ENCODE measurements at regions not wholly inside any gene's neighbourhood (a gene's known extent, or its start where the extent isn't known, plus 50 kb on each side); places are given as distances from the start of the nearest gene placed in this dataset.
A peak's percentile ranks its signal among the peaks of the same experiment; 100 is the strongest.

GRCh38 chr14:87705439-87705896, 287.5 kb downstream of the GALC start:
- Mint-ChIP-seq H3K9me3 (peaks cover 5% of the 10 kb centered on the region), H3K4me1 (no peaks in the 10 kb centered on the region), H3K4me3 (no peak overlapping the region), H3K27ac (no peak overlapping the region), H3K36me3 (no peaks in the 10 kb centered on the region)
- ATAC-seq (no peak), DNase-seq (ENCODE audit: low spot score in 2 of 2) (no peak)

GRCh38 chr14:87698481-87698880, 294.5 kb downstream of the GALC start:
- H3K36me3 Mint-ChIP-seq: no peaks in the 10 kb centered on the region

GRCh38 chr14:87696485-87696884, 296.5 kb downstream of the GALC start:
- no peak overlapping the region for H3K4me3 Mint-ChIP-seq
- H3K4me1 Mint-ChIP-seq: no peaks in the 10 kb centered on the region
- no peak for DNase-seq (ENCODE audit: low spot score in 2 of 2)
- ATAC-seq: peak; percentile 40
- peaks cover 5% of the 10 kb centered on the region for H3K9me3 Mint-ChIP-seq
- no peaks in the 10 kb centered on the region for H3K36me3 Mint-ChIP-seq
- no peak overlapping the region for H3K27ac Mint-ChIP-seq

More at GRCh38 chr14:87698481-87698880, 294.5 kb downstream of the GALC start:
- Mint-ChIP-seq H3K9me3 (peaks cover 5% of the 10 kb centered on the region), H3K4me1 (no peaks in the 10 kb centered on the region), H3K4me3 (no peak overlapping the region), H3K27ac (no peak overlapping the region)
- no peak for DNase-seq (ENCODE audit: low spot score in 2 of 2)
- no peak for ATAC-seq

GRCh38 chr14:87691042-87691881, 301.7 kb downstream of the GALC start:
- H3K9me3 Mint-ChIP-seq: peaks cover 5% of the 10 kb centered on the region

GRCh38 chr14:87690076-87690613, 302.8 kb downstream of the GALC start:
- DNase-seq (ENCODE audit: low spot score in 2 of 2) (no peak), ATAC-seq (no peak)
- Mint-ChIP-seq H3K4me1 (no peaks in the 10 kb centered on the region), H3K36me3 (no peaks in the 10 kb centered on the region), H3K9me3 (peaks cover 5% of the 10 kb centered on the region), H3K27ac (no peak overlapping the region), H3K4me3 (no peak overlapping the region)

More at GRCh38 chr14:87691042-87691881, 301.7 kb downstream of the GALC start:
- H3K27ac Mint-ChIP-seq: no peak overlapping the region
- no peaks in the 10 kb centered on the region for H3K36me3 Mint-ChIP-seq
- no peaks in the 10 kb centered on the region for H3K4me1 Mint-ChIP-seq
- DNase-seq (ENCODE audit: low spot score in 2 of 2) (no peak), ATAC-seq (no peak)
- no peak overlapping the region for H3K4me3 Mint-ChIP-seq

GRCh38 chr14:87688524-87688923, 304.5 kb downstream of the GALC start:
- H3K27ac Mint-ChIP-seq: no peak overlapping the region
- no peak overlapping the region for H3K4me3 Mint-ChIP-seq
- H3K36me3 Mint-ChIP-seq: no peaks in the 10 kb centered on the region
- H3K4me1 Mint-ChIP-seq: no peaks in the 10 kb centered on the region
- no peaks in the 10 kb centered on the region for H3K9me3 Mint-ChIP-seq
- DNase-seq (ENCODE audit: low spot score in 2 of 2): no peak
- no peak for ATAC-seq

GRCh38 chr14:87687420-87687819, 305.6 kb downstream of the GALC start:
- H3K36me3 Mint-ChIP-seq: no peaks in the 10 kb centered on the region
- no peaks in the 10 kb centered on the region for H3K4me1 Mint-ChIP-seq
- no peak overlapping the region for H3K27ac Mint-ChIP-seq

GRCh38 chr14:87686746-87687145, 306.2 kb downstream of the GALC start:
- H3K4me1 Mint-ChIP-seq: no peaks in the 10 kb centered on the region
- ATAC-seq (no peak), DNase-seq (ENCODE audit: low spot score in 2 of 2) (no peak)
- no peaks in the 10 kb centered on the region for H3K9me3 Mint-ChIP-seq
- H3K27ac Mint-ChIP-seq: no peak overlapping the region
- no peaks in the 10 kb centered on the region for H3K36me3 Mint-ChIP-seq
- H3K4me3 Mint-ChIP-seq: no peak overlapping the region

More at GRCh38 chr14:87687420-87687819, 305.6 kb downstream of the GALC start:
- no peak for DNase-seq (ENCODE audit: low spot score in 2 of 2)
- Mint-ChIP-seq H3K4me3 (no peak overlapping the region), H3K9me3 (no peaks in the 10 kb centered on the region)
- no peak for ATAC-seq

GRCh38 chr14:87679866-87680265, 313.1 kb downstream of the GALC start:
- no peak overlapping the region for H3K4me3 Mint-ChIP-seq
- ATAC-seq (no peak), DNase-seq (ENCODE audit: low spot score in 2 of 2) (no peak)
- H3K27ac Mint-ChIP-seq: no peak overlapping the region
- H3K36me3 Mint-ChIP-seq: no peaks in the 10 kb centered on the region
- peaks cover 6% of the 10 kb centered on the region for H3K9me3 Mint-ChIP-seq
- no peaks in the 10 kb centered on the region for H3K4me1 Mint-ChIP-seq

- H3K9me3 Mint-ChIP-seq: peaks cover 6% of the 10 kb centered on the region
- H3K27ac Mint-ChIP-seq: no peak overlapping the region
- no peak overlapping the region for H3K4me3 Mint-ChIP-seq
- no peaks in the 10 kb centered on the region for H3K36me3 Mint-ChIP-seq
- H3K4me1 Mint-ChIP-seq: no peaks in the 10 kb centered on the region
- no peak for DNase-seq (ENCODE audit: low spot score in 2 of 2)
- no peak for ATAC-seq
Observed at GRCh38 chr14:87678624-87679023, 314.4 kb downstream of the GALC start.

- no peak overlapping the region for H3K4me3 Mint-ChIP-seq
- H3K36me3 Mint-ChIP-seq: no peaks in the 10 kb centered on the region
- ATAC-seq (no peak), DNase-seq (ENCODE audit: low spot score in 2 of 2) (no peak)
- H3K9me3 Mint-ChIP-seq: peaks cover 6% of the 10 kb centered on the region
- no peak overlapping the region for H3K27ac Mint-ChIP-seq
- no peaks in the 10 kb centered on the region for H3K4me1 Mint-ChIP-seq
Observed at GRCh38 chr14:87676814-87677437, 316.1 kb downstream of the GALC start.

GRCh38 chr14:87667659-87668058, 325.3 kb downstream of the GALC start:
- no peaks in the 10 kb centered on the region for H3K4me1 Mint-ChIP-seq
- ATAC-seq: no peak

GRCh38 chr14:87656315-87656714, 336.7 kb downstream of the GALC start:
- H3K4me1 Mint-ChIP-seq: no peaks in the 10 kb centered on the region
- H3K36me3 Mint-ChIP-seq: no peaks in the 10 kb centered on the region
- DNase-seq (ENCODE audit: low spot score in 2 of 2) (no peak), ATAC-seq (no peak)
- H3K4me3 Mint-ChIP-seq: no peak overlapping the region
- no peak overlapping the region for H3K27ac Mint-ChIP-seq
- H3K9me3 Mint-ChIP-seq: peaks cover 7% of the 10 kb centered on the region

More at GRCh38 chr14:87667659-87668058, 325.3 kb downstream of the GALC start:
- Mint-ChIP-seq H3K27ac (no peak overlapping the region), H3K4me3 (no peak overlapping the region), H3K36me3 (no peaks in the 10 kb centered on the region), H3K9me3 (peaks cover 5% of the 10 kb centered on the region)
- no peak for DNase-seq (ENCODE audit: low spot score in 2 of 2)

- ATAC-seq (no peak), DNase-seq (ENCODE audit: low spot score in 2 of 2) (no peak)
- no peaks in the 10 kb centered on the region for H3K36me3 Mint-ChIP-seq
- H3K9me3 Mint-ChIP-seq: peaks cover 16% of the 10 kb centered on the region
- no peaks in the 10 kb centered on the region for H3K4me1 Mint-ChIP-seq
- no peak overlapping the region for H3K4me3 Mint-ChIP-seq
- H3K27ac Mint-ChIP-seq: no peak overlapping the region
Observed at GRCh38 chr14:87652278-87652677, 340.7 kb downstream of the GALC start.

GRCh38 chr14:87644689-87645088, 348.3 kb downstream of the GALC start:
- DNase-seq (ENCODE audit: low spot score in 2 of 2): no peak
- Mint-ChIP-seq H3K27ac (no peak overlapping the region), H3K4me3 (no peak overlapping the region), H3K4me1 (no peaks in the 10 kb centered on the region), H3K36me3 (no peaks in the 10 kb centered on the region), H3K9me3 (peaks cover 12% of the 10 kb centered on the region)
- no peak for ATAC-seq

- no peak overlapping the region for H3K4me3 Mint-ChIP-seq
- H3K36me3 Mint-ChIP-seq: no peaks in the 10 kb centered on the region
- DNase-seq (ENCODE audit: low spot score in 2 of 2) (no peak), ATAC-seq (no peak)
- H3K27ac Mint-ChIP-seq: no peak overlapping the region
- no peaks in the 10 kb centered on the region for H3K4me1 Mint-ChIP-seq
- H3K9me3 Mint-ChIP-seq: peaks cover 5% of the 10 kb centered on the region
Observed at GRCh38 chr14:87643005-87643404, 350.0 kb downstream of the GALC start.
